IMR-90 (cell line): ENCODE measurements at regions not wholly inside any gene's neighbourhood (a gene's known extent, or its start where the extent isn't known, plus 50 kb on each side); places are given as distances from the start of the nearest gene placed in this dataset.

Experiments used
- ATAC-seq: fragments of 200-7000 bp; cut with Tn5 transposase; 2 replicates; pipeline ENCODE4 v1.9.1; 2020; ENCODE audit warnings: low read depth, mild to moderate bottlenecking, moderate library complexity
- BruUV-seq: library from RNA; stranded (reverse); fragments of 400-500 nt; replicated peaks from 2 replicates; lab custom pipeline; 2021; lab: Mats Ljungman, UMichigan
- CTCF ChIA-PET: fragments of 300-600 bp; formaldehyde crosslinking; extraction: SDS; loops from one replicate; lab custom pipeline; 2021; ENCODE audit warnings: antibody characterized with exemption; lab: Yijun Ruan, JAX
- POLR2A ChIA-PET: fragments of 300-600 bp; sonication (Branson Sonifier 250); formaldehyde crosslinking; loops from one replicate; lab custom pipeline; 2022; ENCODE audit warnings: antibody characterized with exemption; ENCODE audit not compliant: unreplicated experiment; lab: Charles Lee
- DNase-seq: peaks from one replicate; pipeline ENCODE4 v3.0.0; 2013
- H2AFZ ChIP-seq: replicated peaks from 2 replicates; pipeline ENCODE3; 2013; ENCODE audit warnings: low read length, mild to moderate bottlenecking; ENCODE audit not compliant: poor library complexity
- H2AK5ac ChIP-seq: 2 replicates; pipeline ENCODE4 v1.6.1; 2013; ENCODE audit warnings: low read depth, low read length, inconsistent platforms
- H2AK9ac ChIP-seq: replicated peaks from 2 replicates; pipeline ENCODE3; 2013; ENCODE audit warnings: mild to moderate bottlenecking, low read depth, low read length, moderate library complexity; ENCODE audit not compliant: poor library complexity
- H2BK120ac ChIP-seq: 2 replicates; pipeline ENCODE4 v1.6.1; 2013; ENCODE audit warnings: low read depth, low read length, inconsistent platforms
- H2BK15ac ChIP-seq: 3 replicates; pipeline ENCODE4 v1.6.1; 2013; ENCODE audit warnings: low read depth, low read length, inconsistent platforms
- H2BK20ac ChIP-seq: 2 replicates; pipeline ENCODE4 v1.6.1; 2013; ENCODE audit warnings: low read depth, mild to moderate bottlenecking, inconsistent platforms, low read length, moderate library complexity
- H2BK5ac ChIP-seq: 2 replicates; pipeline ENCODE4 v1.6.1; 2013; ENCODE audit warnings: mild to moderate bottlenecking, low read depth, low read length, inconsistent platforms; ENCODE audit not compliant: poor library complexity, severe bottlenecking
- H3K14ac ChIP-seq: replicated peaks from 2 replicates; pipeline ENCODE4 v1.6.1; 2013; ENCODE audit warnings: low read depth, low read length, inconsistent platforms
- H3K18ac ChIP-seq: 2 replicates; pipeline ENCODE4 v1.6.1; 2013; ENCODE audit warnings: low read depth, low read length, control low read depth
- H3K23ac ChIP-seq: 2 replicates; pipeline ENCODE4 v1.6.1; 2013; ENCODE audit warnings: low read depth, low read length, inconsistent platforms
- H3K27ac ChIP-seq: 2 replicates; pipeline ENCODE4 v1.5.1; 2013; ENCODE audit warnings: mild to moderate bottlenecking, control low read depth, low read length; ENCODE audit not compliant: insufficient read depth
- H3K27me3 ChIP-seq: 2 replicates; pipeline ENCODE4 v1.6.1; 2013; ENCODE audit warnings: low read length; ENCODE audit not compliant: control insufficient read depth, insufficient read depth
- H3K36me3 ChIP-seq: 2 replicates; pipeline ENCODE4 v1.6.1; 2013; ENCODE audit warnings: low read length, mixed read lengths; ENCODE audit not compliant: control insufficient read depth, insufficient read depth
- H3K4ac ChIP-seq: 2 replicates; pipeline ENCODE4 v1.6.1; 2013; ENCODE audit warnings: low read depth, low read length, inconsistent platforms
- H3K4me1 ChIP-seq: 2 replicates; pipeline ENCODE4 v1.6.1; 2013; ENCODE audit warnings: low read length, mixed read lengths; ENCODE audit not compliant: control insufficient read depth, insufficient read depth
- H3K4me2 ChIP-seq: 2 replicates; pipeline ENCODE4 v1.6.1; 2013; ENCODE audit warnings: low read depth, mild to moderate bottlenecking, control low read depth, low read length, moderate library complexity
- H3K4me3 ChIP-seq: 2 replicates; pipeline ENCODE4 v1.5.1; 2013; ENCODE audit warnings: low read depth, mild to moderate bottlenecking, control low read depth, low read length, moderate library complexity; ENCODE audit not compliant: insufficient read depth
- H3K56ac ChIP-seq: 2 replicates; pipeline ENCODE4 v1.6.1; 2013; ENCODE audit warnings: low read length, inconsistent platforms; ENCODE audit not compliant: insufficient read depth; ENCODE audit errors: extremely low read depth
- H3K79me1 ChIP-seq, 2 experiments: 2 replicates each; pipeline ENCODE4 v1.6.1; 2013; ENCODE audit warnings: low read length in 2 of 2, inconsistent platforms in 1 of 2, low read depth in 1 of 2
- H3K9ac ChIP-seq: 2 replicates; pipeline ENCODE4 v1.6.1; 2013; ENCODE audit warnings: low read depth, low read length, control low read depth
- H3K9me1 ChIP-seq: 2 replicates; pipeline ENCODE4 v1.6.1; 2013; ENCODE audit warnings: low read length, inconsistent platforms; ENCODE audit not compliant: insufficient read depth
- H3K9me3 ChIP-seq: 2 replicates; pipeline ENCODE4 v1.6.1; 2013; ENCODE audit warnings: low read length; ENCODE audit not compliant: control insufficient read depth, insufficient read depth
- H4K20me1 ChIP-seq: 2 replicates; pipeline ENCODE4 v1.6.1; 2013; ENCODE audit warnings: low read length, inconsistent platforms; ENCODE audit not compliant: insufficient read depth
- H4K5ac ChIP-seq: 2 replicates; pipeline ENCODE4 v1.6.1; 2013; ENCODE audit warnings: mild to moderate bottlenecking, low read depth, low read length, control low read depth
- H4K8ac ChIP-seq, 2 experiments: 2 replicates each; pipeline ENCODE4 v1.6.1; 2013; ENCODE audit warnings: low read depth in 2 of 2, low read length in 2 of 2, control low read depth in 1 of 2, inconsistent platforms in 1 of 2
- H4K91ac ChIP-seq: 2 replicates; pipeline ENCODE4 v1.6.1; 2013; ENCODE audit warnings: low read depth, low read length, inconsistent platforms; ENCODE audit not compliant: insufficient read depth
- CHD1 ChIP-seq: IDR thresholded peaks from 2 replicates; pipeline ENCODE4 v1.6.1; 2012; ENCODE audit warnings: low read depth, low read length, improper control_type of control experiment
- MAFK ChIP-seq: IDR thresholded peaks from 2 replicates; pipeline ENCODE4 v1.6.1; 2012; ENCODE audit warnings: low read depth, low read length, improper control_type of control experiment
- NFE2L2 ChIP-seq: fragments of 150-350 bp; IDR thresholded peaks from 2 replicates; pipeline ENCODE4 v1.6.1; 2016; ENCODE audit warnings: low read depth, mild to moderate bottlenecking, low read length
- POLR2A ChIP-seq: IDR thresholded peaks from 2 replicates; pipeline ENCODE4 v1.6.1; 2012; ENCODE audit warnings: mild to moderate bottlenecking, low read depth, low read length
- RCOR1 ChIP-seq: IDR thresholded peaks from 2 replicates; pipeline ENCODE4 v1.6.1; 2012; ENCODE audit warnings: mild to moderate bottlenecking, low read length, improper control_type of control experiment; ENCODE audit not compliant: insufficient replicate concordance
- SMC3 ChIP-seq: fragments of 150-350 bp; IDR thresholded peaks from 2 replicates; pipeline ENCODE4 v1.6.1; 2016; ENCODE audit warnings: low read depth, mild to moderate bottlenecking, antibody characterized with exemption, low read length, moderate library complexity
- WGBS, 2 experiments: methylation state at CpG; one replicate each; pipeline versions ENCODE4 v1.1.5 to v1.1.7; 2013; ENCODE audit warnings: missing lambda C conversion rate in 2 of 2; ENCODE audit not compliant: insufficient read length in 1 of 2; ENCODE audit errors: extremely low coverage in 2 of 2; 5-methylcytosine and 5-hydroxymethylcytosine counted together
- dilution Hi-C: fragments of 300-500 bp; cut with HindIII; formaldehyde crosslinking; loops from one replicate; pipeline ENCODE4 v1.14.3; 2018; ENCODE audit warnings: low sequenced_read_pairs; ENCODE audit not compliant: unreplicated experiment
- in situ Hi-C: fragments of 300-500 bp; cut with MboI; formaldehyde crosslinking; loops from 3 replicates; pipeline ENCODE4 v1.14.3; 2019; ENCODE audit warnings: low sequenced_read_pairs, inconsistent platforms, mixed read lengths
- intact Hi-C: fragments of 100-400 bp; cut with micrococcal nuclease; formaldehyde crosslinking; loops from 2 replicates; pipeline ENCODE4 v1.10.0; 2022
- TF ChIP-seq, protein P1 (sequence below): conservative IDR thresholded peaks from 2 replicates; pipeline ENCODE4 v1.5.1; 2012; ENCODE audit warnings: mild to moderate bottlenecking, low read depth, low read length, improper control_type of control experiment
- TF ChIP-seq, protein P2 (sequence below): fragments of 150-350 bp; IDR thresholded peaks from 2 replicates; pipeline ENCODE4 v1.6.1; 2017; ENCODE audit warnings: mild to moderate bottlenecking, antibody characterized with exemption, low read length, low read depth
- TF ChIP-seq, protein P3 (sequence below): fragments of 150-350 bp; IDR thresholded peaks from 2 replicates; pipeline ENCODE4 v1.6.1; 2016; ENCODE audit warnings: low read depth, mild to moderate bottlenecking, low read length, moderate library complexity, borderline replicate concordance

GRCh38 chr9:38132956-38133355 lies 63.9 kb upstream of the SHB start:
- 81% methylated on average over 2 of the region's 5 CpGs; no CpG with 5 or more reads in 1 of the 2 experiments for WGBS, 2 experiments
- H3K27ac ChIP-seq = no peak overlapping the region
- DNase-seq = no peak
- H3K27me3 ChIP-seq = peaks cover 72% of the 10 kb centered on the region
- no peaks in the 10 kb centered on the region for H3K9me1 ChIP-seq
- ATAC-seq = no peak
- intact Hi-C loops (no loop called here), in situ Hi-C loops (no loop called here), dilution Hi-C loops (no loop called here)
- H3K4me2 ChIP-seq = no peak overlapping the region
- POLR2A ChIA-PET = no interaction called here
- no peaks in the 10 kb centered on the region for H3K4me1 ChIP-seq
- no peak overlapping the region for H4K91ac ChIP-seq
- no peak overlapping the region for H3K18ac ChIP-seq
- no peak overlapping the region for H3K4me3 ChIP-seq
- H2BK120ac ChIP-seq = no peak overlapping the region
- H3K56ac ChIP-seq = no peak overlapping the region
- no peak overlapping the region for H3K14ac ChIP-seq
- no peak overlapping the region for H2BK15ac ChIP-seq
- no peaks in the 10 kb centered on the region for H3K36me3 ChIP-seq
- H3K4ac ChIP-seq = no peak overlapping the region
- no peaks in the 10 kb centered on the region for H3K79me1 ChIP-seq
- H2AK9ac ChIP-seq = no peak overlapping the region
- BruUV-seq = no TSS peak
- no peaks in the 10 kb centered on the region; the same call in 1 of the 2 replicates for H3K9me3 ChIP-seq
- H3K9ac ChIP-seq = no peak overlapping the region
- no peak overlapping the region for H2AK5ac ChIP-seq
- no peak overlapping the region for H3K23ac ChIP-seq
- TF ChIP-seq MAFK (no peak), SMC3 (no peak), POLR2A (no peak), CHD1 (no peak), RCOR1 (no peak), NFE2L2 (no peak)
- TF ChIP-seq, protein P1, sequence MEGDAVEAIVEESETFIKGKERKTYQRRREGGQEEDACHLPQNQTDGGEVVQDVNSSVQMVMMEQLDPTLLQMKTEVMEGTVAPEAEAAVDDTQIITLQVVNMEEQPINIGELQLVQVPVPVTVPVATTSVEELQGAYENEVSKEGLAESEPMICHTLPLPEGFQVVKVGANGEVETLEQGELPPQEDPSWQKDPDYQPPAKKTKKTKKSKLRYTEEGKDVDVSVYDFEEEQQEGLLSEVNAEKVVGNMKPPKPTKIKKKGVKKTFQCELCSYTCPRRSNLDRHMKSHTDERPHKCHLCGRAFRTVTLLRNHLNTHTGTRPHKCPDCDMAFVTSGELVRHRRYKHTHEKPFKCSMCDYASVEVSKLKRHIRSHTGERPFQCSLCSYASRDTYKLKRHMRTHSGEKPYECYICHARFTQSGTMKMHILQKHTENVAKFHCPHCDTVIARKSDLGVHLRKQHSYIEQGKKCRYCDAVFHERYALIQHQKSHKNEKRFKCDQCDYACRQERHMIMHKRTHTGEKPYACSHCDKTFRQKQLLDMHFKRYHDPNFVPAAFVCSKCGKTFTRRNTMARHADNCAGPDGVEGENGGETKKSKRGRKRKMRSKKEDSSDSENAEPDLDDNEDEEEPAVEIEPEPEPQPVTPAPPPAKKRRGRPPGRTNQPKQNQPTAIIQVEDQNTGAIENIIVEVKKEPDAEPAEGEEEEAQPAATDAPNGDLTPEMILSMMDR = no peak
- TF ChIP-seq, protein P2, sequence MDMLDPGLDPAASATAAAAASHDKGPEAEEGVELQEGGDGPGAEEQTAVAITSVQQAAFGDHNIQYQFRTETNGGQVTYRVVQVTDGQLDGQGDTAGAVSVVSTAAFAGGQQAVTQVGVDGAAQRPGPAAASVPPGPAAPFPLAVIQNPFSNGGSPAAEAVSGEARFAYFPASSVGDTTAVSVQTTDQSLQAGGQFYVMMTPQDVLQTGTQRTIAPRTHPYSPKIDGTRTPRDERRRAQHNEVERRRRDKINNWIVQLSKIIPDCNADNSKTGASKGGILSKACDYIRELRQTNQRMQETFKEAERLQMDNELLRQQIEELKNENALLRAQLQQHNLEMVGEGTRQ = no peak
- TF ChIP-seq, protein P3, sequence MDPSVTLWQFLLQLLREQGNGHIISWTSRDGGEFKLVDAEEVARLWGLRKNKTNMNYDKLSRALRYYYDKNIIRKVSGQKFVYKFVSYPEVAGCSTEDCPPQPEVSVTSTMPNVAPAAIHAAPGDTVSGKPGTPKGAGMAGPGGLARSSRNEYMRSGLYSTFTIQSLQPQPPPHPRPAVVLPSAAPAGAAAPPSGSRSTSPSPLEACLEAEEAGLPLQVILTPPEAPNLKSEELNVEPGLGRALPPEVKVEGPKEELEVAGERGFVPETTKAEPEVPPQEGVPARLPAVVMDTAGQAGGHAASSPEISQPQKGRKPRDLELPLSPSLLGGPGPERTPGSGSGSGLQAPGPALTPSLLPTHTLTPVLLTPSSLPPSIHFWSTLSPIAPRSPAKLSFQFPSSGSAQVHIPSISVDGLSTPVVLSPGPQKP = no peak
- H2AFZ ChIP-seq = no peak overlapping the region
- no peak overlapping the region for H4K8ac ChIP-seq
- no peak overlapping the region for H2BK5ac ChIP-seq
- H2BK20ac ChIP-seq = no peak overlapping the region
- no peak overlapping the region for H4K5ac ChIP-seq
- H4K20me1 ChIP-seq = no peaks in the 10 kb centered on the region
- CTCF ChIA-PET = interaction anchor here (2.0 kb wide), 1 partner anchor 8 kb away, joined by 4 read pairs; no protein-coding TSS in a partner anchor
